GM23248 (cell line): ENCODE measurements at regions not wholly inside any gene's neighbourhood (a gene's known extent, or its start where the extent isn't known, plus 50 kb on each side); places are given as distances from the start of the nearest gene placed in this dataset.

Experiments
- DNase-seq: peaks from one replicate; pipeline ENCODE4 v3.0.0-alpha.2; 2015
- H2AFZ ChIP-seq: fragments of 200-600 bp; sonication (generic); 2 replicates; pipeline ENCODE4 v1.6.1; 2016; ENCODE audit warnings: antibody characterized with exemption
- H3F3A ChIP-seq: fragments of 200-600 bp; sonication (generic); 2 replicates; pipeline ENCODE4 v1.6.1; 2016; ENCODE audit warnings: mild to moderate bottlenecking, antibody characterized with exemption, mixed run types; ENCODE audit not compliant: insufficient read depth
- H3K27ac ChIP-seq: fragments of 200-600 bp; sonication (generic); 2 replicates; pipeline ENCODE4 v1.5.1; 2016; ENCODE audit warnings: mild to moderate bottlenecking
- H3K27me3 ChIP-seq: fragments of 200-600 bp; sonication (generic); replicated peaks from 2 replicates; pipeline ENCODE4 v1.6.1; 2016; ENCODE audit warnings: mild to moderate bottlenecking; ENCODE audit not compliant: insufficient read depth
- H3K36me3 ChIP-seq: fragments of 200-600 bp; sonication (generic); 2 replicates; pipeline ENCODE4 v1.6.1; 2016; ENCODE audit warnings: low read depth, mild to moderate bottlenecking
- H3K4me1 ChIP-seq: fragments of 200-600 bp; sonication (generic); 2 replicates; pipeline ENCODE4 v1.6.1; 2016; ENCODE audit warnings: mild to moderate bottlenecking; ENCODE audit not compliant: insufficient read depth
- H3K4me2 ChIP-seq: fragments of 200-600 bp; sonication (generic); one replicate; pipeline ENCODE4 v1.6.1; 2016; ENCODE audit warnings: mild to moderate bottlenecking; ENCODE audit not compliant: unreplicated experiment
- H3K4me3 ChIP-seq: fragments of 200-600 bp; sonication (generic); 2 replicates; pipeline ENCODE4 v1.5.1; 2016; ENCODE audit warnings: mild to moderate bottlenecking
- H3K79me2 ChIP-seq: fragments of 200-600 bp; sonication (generic); 2 replicates; pipeline ENCODE4 v1.6.1; 2016; ENCODE audit warnings: mild to moderate bottlenecking; ENCODE audit not compliant: insufficient read depth
- H3K9ac ChIP-seq: fragments of 200-600 bp; sonication (generic); 2 replicates; pipeline ENCODE4 v1.6.1; 2016; ENCODE audit warnings: mild to moderate bottlenecking
- H3K9me2 ChIP-seq: fragments of 200-600 bp; sonication (generic); 2 replicates; pipeline ENCODE4 v1.6.1; 2016; ENCODE audit warnings: mixed run types, mild to moderate bottlenecking, moderate library complexity; ENCODE audit not compliant: insufficient read depth
- H3K9me3 ChIP-seq: fragments of 200-600 bp; sonication (generic); one replicate; pipeline ENCODE4 v1.6.1; 2017; ENCODE audit warnings: low read depth
- H4K20me1 ChIP-seq: fragments of 200-600 bp; sonication (generic); 2 replicates; pipeline ENCODE4 v1.6.0; 2016; ENCODE audit not compliant: insufficient read depth
- EZH2 ChIP-seq: fragments of 200-600 bp; sonication (generic); IDR thresholded peaks from 2 replicates; pipeline ENCODE4 v1.6.1; 2018; ENCODE audit warnings: antibody characterized with exemption, mild to moderate bottlenecking; ENCODE audit not compliant: insufficient read depth, poor library complexity, severe bottlenecking
- EZH2phosphoT487 ChIP-seq: fragments of 200-600 bp; sonication (generic); IDR thresholded peaks from 2 replicates; pipeline ENCODE4 v1.6.1; 2018; ENCODE audit warnings: antibody characterized with exemption, moderate library complexity, mild to moderate bottlenecking, low read depth; ENCODE audit not compliant: insufficient read depth
- WGBS, 2 experiments: methylation state at CpG; one replicate each; pipeline ENCODE4 v1.1.6; 2015 to 2017; ENCODE audit warnings: low lambda C conversion rate in 2 of 2, low coverage in 1 of 2; ENCODE audit errors: missing lambda C conversion rate in 2 of 2; 5-methylcytosine and 5-hydroxymethylcytosine counted together
- in situ Hi-C: fragments of 300-500 bp; cut with MboI; formaldehyde crosslinking; loops from 2 replicates; pipeline ENCODE4 v1.15.0; 2020

DNA sequence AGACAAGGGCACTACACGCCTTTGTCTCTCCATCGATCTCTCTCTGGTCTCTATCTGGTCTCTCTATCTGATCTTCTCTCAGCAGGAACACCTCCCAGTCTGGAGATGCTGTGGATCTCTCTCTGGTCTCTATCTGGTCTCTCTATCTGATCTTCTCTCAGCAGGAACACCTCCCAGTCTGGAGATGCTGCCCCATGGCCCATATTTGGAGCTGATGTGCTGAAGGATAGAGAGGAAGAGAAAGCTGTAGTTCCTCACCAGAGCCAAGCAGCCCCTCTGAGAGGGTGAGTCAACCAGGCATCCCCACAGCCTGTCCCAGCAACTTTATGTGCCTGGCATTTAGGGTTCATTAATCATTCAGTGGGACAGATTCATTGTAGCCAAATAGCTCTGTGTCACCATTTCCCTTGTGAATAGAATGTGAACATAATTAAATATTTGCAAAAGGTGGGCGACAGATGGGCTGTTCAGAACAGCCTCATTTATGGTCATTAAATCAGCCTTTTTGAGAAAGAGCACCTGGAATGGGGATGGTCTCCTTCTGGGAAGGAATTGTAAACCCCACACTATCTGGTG, 189.3 kb upstream of the MAST4 start:
- H3K9me3 ChIP-seq = no peaks in the 10 kb centered on the region
- TF ChIP-seq EZH2 = no peak
- TF ChIP-seq EZH2phosphoT487 = no peak
- DNase-seq = no peak
- H3K27ac ChIP-seq = no peak overlapping the region
- no peaks in the 10 kb centered on the region for H3K4me1 ChIP-seq
- no peaks in the 10 kb centered on the region for H3K79me2 ChIP-seq
- H3K9me2 ChIP-seq = no peaks in the 10 kb centered on the region
- no peaks in the 10 kb centered on the region for H3K36me3 ChIP-seq
- WGBS, 2 experiments = 47 to 58% methylated on average over 3 of the region's 3 CpGs
- in situ Hi-C loops = no loop called here
- H3K4me3 ChIP-seq = no peak overlapping the region
- no peaks in the 10 kb centered on the region for H3F3A ChIP-seq
- no peaks in the 10 kb centered on the region for H4K20me1 ChIP-seq
- no peaks in the 10 kb centered on the region; the same call in 1 of the 2 replicates for H3K27me3 ChIP-seq
- H2AFZ ChIP-seq = no peak overlapping the region
- no peak overlapping the region for H3K4me2 ChIP-seq
- H3K9ac ChIP-seq = no peak overlapping the region

DNA sequence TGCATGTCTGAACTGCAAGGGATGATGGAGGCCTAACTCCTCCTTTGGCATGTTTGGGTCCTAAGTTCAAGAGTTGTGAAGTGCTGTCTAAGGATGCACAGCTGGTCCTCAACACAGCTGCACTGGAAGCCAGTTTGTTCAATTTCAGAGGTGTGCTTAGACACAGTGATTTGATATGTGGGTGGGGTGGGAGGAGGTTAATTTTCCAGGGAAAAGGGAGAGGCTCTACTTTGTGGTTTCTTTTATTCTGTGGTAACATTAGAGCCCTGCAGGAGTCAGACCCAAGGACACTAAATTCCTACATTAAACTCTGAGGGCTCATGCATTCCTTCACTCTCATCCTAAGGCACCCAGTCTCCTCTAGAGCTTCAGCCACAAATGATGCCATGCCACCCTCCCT, 188.4 kb upstream of the MAST4 start:
- H3K79me2 ChIP-seq = no peaks in the 10 kb centered on the region
- H3K9ac ChIP-seq = no peak overlapping the region
- TF ChIP-seq EZH2 (no peak), EZH2phosphoT487 (no peak)
- H3K9me3 ChIP-seq = no peaks in the 10 kb centered on the region
- H3K4me3 ChIP-seq = no peak overlapping the region
- no peak overlapping the region for H3K27ac ChIP-seq
- no peaks in the 10 kb centered on the region; the same call in 1 of the 2 replicates for H3K27me3 ChIP-seq
- no peak overlapping the region for H2AFZ ChIP-seq
- DNase-seq = no peak
- no peaks in the 10 kb centered on the region for H3K4me1 ChIP-seq
- H3K36me3 ChIP-seq = no peaks in the 10 kb centered on the region
- H3F3A ChIP-seq = no peaks in the 10 kb centered on the region
- no peaks in the 10 kb centered on the region for H4K20me1 ChIP-seq
- in situ Hi-C loops = no loop called here
- H3K4me2 ChIP-seq = no peak overlapping the region
- no peaks in the 10 kb centered on the region for H3K9me2 ChIP-seq

DNA sequence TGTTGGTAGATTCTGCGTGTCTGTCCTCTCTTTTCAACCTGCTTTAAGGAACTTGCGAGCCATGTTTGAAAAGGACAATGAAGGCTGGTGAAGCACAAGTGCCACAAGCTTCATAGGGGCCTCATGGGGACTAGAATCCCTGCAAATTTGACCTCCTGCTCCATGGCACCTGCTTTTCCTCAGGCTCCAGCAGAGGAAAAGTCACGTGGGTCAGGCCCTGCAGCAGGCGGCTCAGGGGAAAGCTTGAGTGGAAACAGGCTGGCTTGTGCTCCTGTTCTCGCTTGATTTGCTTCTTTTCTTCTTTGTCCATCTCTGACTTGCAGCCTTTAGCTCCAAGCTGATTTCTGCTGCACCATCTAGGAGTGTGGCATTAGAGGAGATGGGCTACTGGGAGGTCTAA, 187.6 kb upstream of the MAST4 start:
- H3K27ac ChIP-seq = no peak overlapping the region
- DNase-seq = no peak
- no peaks in the 10 kb centered on the region for H3K36me3 ChIP-seq
- no peak for TF ChIP-seq EZH2phosphoT487
- TF ChIP-seq EZH2 = no peak
- no peaks in the 10 kb centered on the region for H3F3A ChIP-seq
- no peaks in the 10 kb centered on the region; the same call in 1 of the 2 replicates for H3K27me3 ChIP-seq
- no peaks in the 10 kb centered on the region for H3K79me2 ChIP-seq
- H2AFZ ChIP-seq = no peak overlapping the region
- H3K9me3 ChIP-seq = no peaks in the 10 kb centered on the region
- H3K9ac ChIP-seq = no peak overlapping the region
- H3K4me2 ChIP-seq = no peak overlapping the region
- no peak overlapping the region for H3K4me3 ChIP-seq
- H3K9me2 ChIP-seq = no peaks in the 10 kb centered on the region
- WGBS, 2 experiments = 48 to 54% methylated on average over 5 of the region's 5 CpGs
- in situ Hi-C loops = no loop called here
- H4K20me1 ChIP-seq = no peaks in the 10 kb centered on the region
- H3K4me1 ChIP-seq = no peaks in the 10 kb centered on the region

DNA sequence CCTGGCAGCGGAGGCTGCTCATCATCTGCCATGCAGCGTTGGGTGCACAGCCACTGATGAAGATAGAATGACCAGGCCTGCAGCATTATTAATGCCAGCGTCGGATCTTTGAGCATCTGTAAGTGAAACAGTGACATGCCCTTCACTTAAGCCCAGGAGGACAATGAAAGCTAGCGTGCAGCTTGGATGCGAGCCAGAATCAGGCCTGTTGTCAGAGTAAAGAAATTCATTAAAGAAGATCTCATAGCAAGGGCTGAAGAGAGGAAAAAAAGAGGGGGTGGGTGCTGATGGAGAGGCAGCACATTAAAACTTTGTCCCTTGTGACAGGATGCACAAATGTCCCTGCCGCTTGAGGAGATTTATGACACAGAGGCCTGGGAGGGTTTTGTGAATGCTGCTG, 186.1 kb upstream of the MAST4 start:
- H3K27me3 ChIP-seq = no peaks in the 10 kb centered on the region; the same call in 1 of the 2 replicates
- no peaks in the 10 kb centered on the region for H3K9me3 ChIP-seq
- no peak overlapping the region for H3K27ac ChIP-seq
- no peaks in the 10 kb centered on the region for H3K4me1 ChIP-seq
- H4K20me1 ChIP-seq = no peaks in the 10 kb centered on the region
- H2AFZ ChIP-seq = no peak overlapping the region
- H3K4me2 ChIP-seq = no peak overlapping the region
- H3K79me2 ChIP-seq = no peaks in the 10 kb centered on the region
- in situ Hi-C loops = no loop called here
- TF ChIP-seq EZH2phosphoT487 (no peak), EZH2 (no peak)
- H3F3A ChIP-seq = no peaks in the 10 kb centered on the region
- DNase-seq = no peak
- 62 to 63% methylated on average over 7 of the region's 7 CpGs for WGBS, 2 experiments
- H3K4me3 ChIP-seq = no peak overlapping the region
- H3K36me3 ChIP-seq = no peaks in the 10 kb centered on the region
- H3K9me2 ChIP-seq = no peaks in the 10 kb centered on the region
- no peak overlapping the region for H3K9ac ChIP-seq

DNA sequence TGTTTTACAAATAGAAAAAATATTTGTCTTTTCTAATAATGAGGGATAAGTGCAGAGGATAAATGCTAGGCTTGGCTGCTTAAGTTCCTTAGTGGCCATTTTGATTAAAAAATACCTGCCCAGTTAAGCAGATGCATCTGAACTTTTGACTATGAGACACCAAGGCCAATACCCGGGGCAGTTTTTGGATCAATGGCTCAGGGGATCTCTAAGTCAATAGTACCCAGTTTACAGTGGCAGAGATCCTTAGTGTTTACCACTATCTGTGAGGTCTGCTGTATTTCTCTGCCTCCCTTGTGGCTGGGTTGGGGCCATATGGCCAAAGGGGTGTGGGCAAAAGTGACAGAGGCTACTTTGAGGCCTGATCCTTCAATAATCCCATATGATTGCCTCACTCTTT, 184.5 kb upstream of the MAST4 start:
- no peaks in the 10 kb centered on the region for H3F3A ChIP-seq
- H3K9me3 ChIP-seq = no peaks in the 10 kb centered on the region
- TF ChIP-seq EZH2phosphoT487 = no peak
- TF ChIP-seq EZH2 = no peak
- no peaks in the 10 kb centered on the region for H3K79me2 ChIP-seq
- no peak overlapping the region for H3K4me3 ChIP-seq
- no peaks in the 10 kb centered on the region for H4K20me1 ChIP-seq
- in situ Hi-C loops = no loop called here
- no peak overlapping the region for H3K9ac ChIP-seq
- H3K9me2 ChIP-seq = no peaks in the 10 kb centered on the region
- DNase-seq = no peak
- WGBS, 2 experiments = 6 to 15% methylated on average over 1 of the region's 1 CpG
- no peaks in the 10 kb centered on the region for H3K4me1 ChIP-seq
- H2AFZ ChIP-seq = no peak overlapping the region
- no peaks in the 10 kb centered on the region for H3K36me3 ChIP-seq
- H3K27me3 ChIP-seq = no peaks in the 10 kb centered on the region
- H3K27ac ChIP-seq = no peak overlapping the region
- H3K4me2 ChIP-seq = no peak overlapping the region
